Dermis blood vessel endothelial cell (primary cell): ENCODE measurements at regions not wholly inside any gene's neighbourhood (a gene's known extent, or its start where the extent isn't known, plus 50 kb on each side); places are given as distances from the start of the nearest gene placed in this dataset.
A peak's percentile ranks its signal among the peaks of the same experiment; 100 is the strongest.

Source experiments
- DNase-seq: peaks from one replicate; pipeline ENCODE4 v3.0.0; 2010

GRCh38 chr1:50289495-50289894 lies 133.7 kb downstream of the DMRTA2 start:
- no peak for DNase-seq

- DNase-seq, result no peak
These were observed 137.2 kb downstream of the DMRTA2 start for GRCh38 chr1:50285994-50286393.

GRCh38 chr1:50279622-50280330 lies 143.5 kb downstream of the DMRTA2 start:
- peak; percentile 13 for DNase-seq

- DNase-seq, result no peak
These were observed 144.3 kb downstream of the DMRTA2 start for GRCh38 chr1:50278961-50279360.

GRCh38 chr1:50278410-50278809 lies 144.8 kb downstream of the DMRTA2 start:
- DNase-seq, result no peak

GRCh38 chr1:50275566-50275965 lies 147.7 kb downstream of the DMRTA2 start:
- no peak for DNase-seq

- DNase-seq, result no peak
These were observed 150.3 kb downstream of the DMRTA2 start for GRCh38 chr1:50272912-50273311.

- DNase-seq, result peak; percentile 34
These were observed 151.2 kb downstream of the DMRTA2 start for GRCh38 chr1:50271968-50272578.

- DNase-seq, result no peak
These were observed 151.9 kb downstream of the DMRTA2 start for GRCh38 chr1:50271337-50271736.

GRCh38 chr1:50270926-50271325 lies 152.3 kb downstream of the DMRTA2 start:
- DNase-seq, result no peak

GRCh38 chr1:50268049-50268448 lies 155.2 kb downstream of the DMRTA2 start:
- DNase-seq, result peak; percentile 5

- no peak for DNase-seq
These were observed 156.7 kb downstream of the DMRTA2 start for GRCh38 chr1:50266509-50266908.

GRCh38 chr1:50265790-50266314 lies 157.1 kb downstream of the ELAVL4 start:
- no peak for DNase-seq

GRCh38 chr1:50264590-50264989 lies 155.9 kb downstream of the ELAVL4 start:
- no peak for DNase-seq

GRCh38 chr1:50262436-50262835 lies 153.7 kb downstream of the ELAVL4 start:
- no peak for DNase-seq

GRCh38 chr1:50261951-50262350 lies 153.2 kb downstream of the ELAVL4 start:
- DNase-seq, result no peak

GRCh38 chr1:50257940-50258685 lies 149.4 kb downstream of the ELAVL4 start:
- no peak for DNase-seq

GRCh38 chr1:50257029-50257428 lies 148.3 kb downstream of the ELAVL4 start:
- no peak for DNase-seq
